ENCODE measurements at regions not wholly inside any gene's neighbourhood (a gene's known extent, or its start where the extent isn't known, plus 50 kb on each side); places are given as distances from the start of the nearest gene placed in this dataset.

DNA sequence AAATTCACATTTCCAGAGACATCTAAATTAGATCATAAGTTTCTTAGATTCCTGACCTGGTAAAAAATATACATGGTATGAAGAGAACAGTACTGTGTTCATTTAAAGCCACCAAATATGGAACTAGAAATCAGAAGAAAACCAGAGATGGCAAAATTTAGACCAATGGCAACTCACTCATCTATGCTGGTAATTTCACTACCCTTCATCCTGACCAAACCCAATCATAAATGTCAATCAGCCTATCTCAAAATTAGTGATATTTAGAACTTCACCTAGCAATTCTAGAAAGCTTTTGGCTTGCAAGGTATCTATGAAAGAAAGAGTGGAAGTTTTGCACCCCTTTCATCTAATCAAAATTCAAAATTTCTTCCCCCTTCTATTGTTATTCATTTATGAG is 107.7 kb downstream of the NIBAN1 start:
- Histone ChIP-seq H3K36me3 (no peaks in the 10 kb centered on the region), H3K4me3 (no peak overlapping the region), H3K4me1 (replicated peaks) (no peaks in the 10 kb centered on the region), H3K27ac (no peak overlapping the region), H3K27me3 (replicated peaks; ENCODE audit: insufficient read depth) (no peaks in the 10 kb centered on the region), H3K9me3 (no peaks in the 10 kb centered on the region)
- no peak for TF ChIP-seq CTCF (IDR thresholded peaks at IDR 0.05)
- TF ChIP-seq POLR2A (IDR thresholded peaks at IDR 0.05), result no peak
- no peak for TF ChIP-seq POLR2AphosphoS5 (IDR thresholded peaks at IDR 0.05)
- intact Hi-C loops (cut with DNase I), result no loop called here
- no peak for DNase-seq (ENCODE audit: low spot score)

GRCh38 chr1:184865831-184866230 is 108.5 kb downstream of the NIBAN1 start:
- no peak for TF ChIP-seq POLR2A (IDR thresholded peaks at IDR 0.05)
- no peak for TF ChIP-seq CTCF (IDR thresholded peaks at IDR 0.05)
- TF ChIP-seq POLR2AphosphoS5 (IDR thresholded peaks at IDR 0.05), result no peak
- Histone ChIP-seq H3K27ac (no peak overlapping the region), H3K36me3 (no peaks in the 10 kb centered on the region), H3K27me3 (replicated peaks; ENCODE audit: insufficient read depth) (no peaks in the 10 kb centered on the region), H3K4me3 (no peak overlapping the region), H3K4me1 (replicated peaks) (no peaks in the 10 kb centered on the region), H3K9me3 (no peaks in the 10 kb centered on the region)
- intact Hi-C loops (cut with DNase I), result no loop called here
- 67% methylated on average over 1 of the region's 1 CpG for WGBS
- DNase-seq (ENCODE audit: low spot score), result no peak

- Histone ChIP-seq H3K4me1 (replicated peaks) (no peaks in the 10 kb centered on the region), H3K4me3 (no peak overlapping the region), H3K27me3 (replicated peaks; ENCODE audit: insufficient read depth) (no peaks in the 10 kb centered on the region), H3K36me3 (no peaks in the 10 kb centered on the region), H3K27ac (peak overlapping the region in 1 of 2 donors; percentile 9), H3K9me3 (no peaks in the 10 kb centered on the region)
- intact Hi-C loops (cut with DNase I), result no loop called here
- DNase-seq (ENCODE audit: low spot score), result no peak
- TF ChIP-seq CTCF (IDR thresholded peaks at IDR 0.05) (no peak), POLR2A (IDR thresholded peaks at IDR 0.05) (no peak), POLR2AphosphoS5 (IDR thresholded peaks at IDR 0.05) (no peak)
- 58% methylated on average over 6 of the region's 6 CpGs for WGBS
Observed at GRCh38 chr1:184861755-184862336, 107.2 kb upstream of the EDEM3 start.

DNA sequence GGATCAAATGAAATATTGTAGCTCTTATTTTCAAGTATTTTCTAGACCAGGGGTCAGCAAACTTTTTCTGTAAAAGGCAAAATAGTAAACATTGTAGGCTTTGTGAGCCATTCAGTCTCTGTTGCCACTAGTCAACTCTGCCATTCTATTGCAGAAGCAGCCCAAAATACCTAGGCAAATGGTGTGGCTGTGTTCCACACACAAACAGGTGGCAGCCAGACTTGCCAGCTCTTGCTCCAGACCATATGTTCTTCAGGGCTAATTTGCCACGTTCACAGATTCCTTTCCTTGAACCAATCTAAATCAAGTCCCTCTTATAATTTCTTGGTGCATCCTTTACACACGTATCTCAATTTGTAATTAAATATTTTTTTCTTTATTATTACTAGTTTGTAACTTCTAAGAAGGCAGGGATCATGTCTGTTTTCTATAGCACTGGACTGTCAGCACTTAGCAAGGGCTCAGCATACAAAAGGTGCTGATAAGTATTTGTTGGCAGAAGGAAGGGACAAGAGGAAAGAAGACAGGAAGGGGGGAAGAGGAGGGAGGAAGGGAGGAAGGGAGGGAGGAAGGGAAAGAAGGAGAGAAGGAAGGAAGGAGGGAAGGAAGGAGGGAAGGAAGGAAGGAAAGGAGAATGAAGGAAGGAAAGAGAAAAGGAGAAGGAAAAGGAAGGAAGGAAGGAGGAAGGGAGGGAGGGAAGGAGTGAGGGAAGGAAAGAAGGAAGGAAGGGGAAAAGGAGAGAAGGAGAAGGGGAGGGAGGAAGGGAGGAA is 106.5 kb upstream of the EDEM3 start:
- H3K4me3 ChIP-seq, result no peak overlapping the region
- H3K9me3 ChIP-seq, result no peaks in the 10 kb centered on the region
- intact Hi-C loops (cut with DNase I), result no loop called here
- peak overlapping the region in 1 of 2 donors; percentile 9 for H3K27ac ChIP-seq
- no peaks in the 10 kb centered on the region for H3K27me3 ChIP-seq (replicated peaks; ENCODE audit: insufficient read depth)
- TF ChIP-seq POLR2A (IDR thresholded peaks at IDR 0.05), result no peak
- WGBS, result 54% methylated on average over 2 of the region's 2 CpGs
- no peak for DNase-seq (ENCODE audit: low spot score)
- no peaks in the 10 kb centered on the region for H3K4me1 ChIP-seq (replicated peaks)
- H3K36me3 ChIP-seq, result no peaks in the 10 kb centered on the region

GRCh38 chr1:184860535-184860934 is 105.9 kb upstream of the EDEM3 start:
- Histone ChIP-seq H3K9me3 (no peaks in the 10 kb centered on the region), H3K36me3 (no peaks in the 10 kb centered on the region), H3K27me3 (replicated peaks; ENCODE audit: insufficient read depth) (no peaks in the 10 kb centered on the region), H3K4me1 (replicated peaks) (no peaks in the 10 kb centered on the region), H3K27ac (no peak overlapping the region), H3K4me3 (no peak overlapping the region)
- intact Hi-C loops (cut with DNase I), result no loop called here
- TF ChIP-seq CTCF (IDR thresholded peaks at IDR 0.05) (no peak), POLR2A (IDR thresholded peaks at IDR 0.05) (no peak), POLR2AphosphoS5 (IDR thresholded peaks at IDR 0.05) (no peak)
- no peak for DNase-seq (ENCODE audit: low spot score)

All from prostate gland (tissue), 2 donors.